ENCODE measurements at regions not wholly inside any gene's neighbourhood (a gene's known extent, or its start where the extent isn't known, plus 50 kb on each side); places are given as distances from the start of the nearest gene placed in this dataset.

DNA sequence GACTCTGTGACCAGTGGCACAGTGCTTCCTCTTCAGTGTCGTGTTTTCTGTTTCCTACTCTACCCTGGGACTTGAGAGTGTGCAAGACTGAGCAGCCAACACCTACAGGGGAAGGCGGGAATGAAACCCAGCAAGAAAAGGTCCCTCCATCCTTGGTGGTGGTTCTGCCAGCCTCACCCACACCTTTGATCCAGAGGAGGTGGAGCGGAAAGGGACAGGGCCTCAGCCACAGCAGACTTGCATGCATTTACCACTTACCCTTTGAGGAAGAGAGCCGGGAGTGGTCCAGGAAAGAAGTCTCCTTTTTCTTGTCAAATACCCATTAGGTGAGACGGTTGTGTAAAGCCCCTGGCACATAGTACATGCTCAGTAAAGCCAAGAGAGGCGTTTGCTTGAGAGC is 164.8 kb upstream of the ZNF536 start:
- no peak for TF ChIP-seq POLR2A (IDR thresholded peaks at IDR 0.05)
- TF ChIP-seq, protein P1, sequence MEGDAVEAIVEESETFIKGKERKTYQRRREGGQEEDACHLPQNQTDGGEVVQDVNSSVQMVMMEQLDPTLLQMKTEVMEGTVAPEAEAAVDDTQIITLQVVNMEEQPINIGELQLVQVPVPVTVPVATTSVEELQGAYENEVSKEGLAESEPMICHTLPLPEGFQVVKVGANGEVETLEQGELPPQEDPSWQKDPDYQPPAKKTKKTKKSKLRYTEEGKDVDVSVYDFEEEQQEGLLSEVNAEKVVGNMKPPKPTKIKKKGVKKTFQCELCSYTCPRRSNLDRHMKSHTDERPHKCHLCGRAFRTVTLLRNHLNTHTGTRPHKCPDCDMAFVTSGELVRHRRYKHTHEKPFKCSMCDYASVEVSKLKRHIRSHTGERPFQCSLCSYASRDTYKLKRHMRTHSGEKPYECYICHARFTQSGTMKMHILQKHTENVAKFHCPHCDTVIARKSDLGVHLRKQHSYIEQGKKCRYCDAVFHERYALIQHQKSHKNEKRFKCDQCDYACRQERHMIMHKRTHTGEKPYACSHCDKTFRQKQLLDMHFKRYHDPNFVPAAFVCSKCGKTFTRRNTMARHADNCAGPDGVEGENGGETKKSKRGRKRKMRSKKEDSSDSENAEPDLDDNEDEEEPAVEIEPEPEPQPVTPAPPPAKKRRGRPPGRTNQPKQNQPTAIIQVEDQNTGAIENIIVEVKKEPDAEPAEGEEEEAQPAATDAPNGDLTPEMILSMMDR (IDR thresholded peaks at IDR 0.05): no peak
- Histone ChIP-seq H3K27ac (no peak overlapping the region), H3K4me3 (no peak overlapping the region), H3K4me1 (no peaks in the 10 kb centered on the region), H3K9me3 (peaks cover 0 to 15% (median 0%) of the 10 kb centered on the region in 12 donors), H3K27me3 (peaks cover 0 to 7% (median 0%) of the 10 kb centered on the region in 9 donors), H3K36me3 (no peaks in the 10 kb centered on the region)
- intact Hi-C loops (cut with DNase I): no loop called here
- ATAC-seq (no peak), DNase-seq (no peak)
- WGBS, 4 donors: 67 to 71% (median 70%) methylated on average over 6 of the region's 6 CpGs

DNA sequence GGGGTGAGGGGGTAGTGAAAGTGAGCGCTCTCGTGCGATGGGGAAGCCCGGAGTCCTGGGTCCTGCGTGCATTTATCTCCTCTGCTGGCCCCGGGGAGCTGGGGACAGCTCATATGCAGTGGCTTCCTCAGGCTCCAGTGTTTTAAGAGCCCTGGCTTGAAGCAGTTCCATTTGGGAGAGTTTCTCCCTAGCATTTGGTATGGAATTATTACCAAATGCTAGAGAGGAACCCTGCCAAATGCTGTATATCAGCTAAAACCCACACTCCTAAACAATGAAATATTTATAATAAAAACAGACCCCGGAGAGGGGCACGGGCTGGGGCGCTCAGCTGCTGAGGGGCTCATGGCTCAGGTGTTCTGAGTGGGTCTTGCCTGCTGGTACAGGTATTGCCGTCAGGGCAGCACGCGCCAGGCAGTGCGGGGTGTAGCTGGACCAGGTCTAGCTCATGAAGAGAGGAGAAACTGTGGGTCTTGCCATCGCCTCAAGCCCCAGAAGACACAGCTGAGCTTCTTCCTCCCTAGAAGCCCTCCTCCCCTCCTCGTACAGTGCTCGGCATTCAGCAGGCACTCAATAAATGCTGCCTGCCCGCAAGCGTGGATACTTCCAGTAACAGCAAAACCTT is 163.6 kb upstream of the ZNF536 start:
- Histone ChIP-seq H3K27ac (no peak overlapping the region), H3K36me3 (no peaks in the 10 kb centered on the region), H3K4me1 (no peaks in the 10 kb centered on the region), H3K9me3 (peaks cover 0 to 15% (median 0%) of the 10 kb centered on the region in 12 donors), H3K27me3 (peaks cover 0 to 11% (median 0%) of the 10 kb centered on the region in 9 donors), H3K4me3 (no peak overlapping the region)
- ATAC-seq (no peak), DNase-seq (no peak)
- intact Hi-C loops (cut with DNase I): no loop called here
- TF ChIP-seq, protein P1 (IDR thresholded peaks at IDR 0.05): no peak
- no peak for TF ChIP-seq POLR2A (IDR thresholded peaks at IDR 0.05)
- 85 to 90% (median 88%) methylated on average over 14 to 18 of the region's 18 CpGs for WGBS, 4 donors

GRCh38 chr19:30209617-30210600 is 162.3 kb upstream of the ZNF536 start:
- no peak for DNase-seq
- no peak overlapping the region for H3K27ac ChIP-seq
- no peaks in the 10 kb centered on the region for H3K4me1 ChIP-seq
- 65 to 72% (median 67%) methylated on average over 15 to 19 of the region's 19 CpGs for WGBS, 4 donors
- no peak for ATAC-seq
- intact Hi-C loops (cut with DNase I): no loop called here
- no peak overlapping the region for H3K4me3 ChIP-seq
- H3K9me3 ChIP-seq: peaks cover 0 to 15% (median 0%) of the 10 kb centered on the region in 12 donors
- no peak for TF ChIP-seq POLR2A (IDR thresholded peaks at IDR 0.05)
- TF ChIP-seq, protein P1 (IDR thresholded peaks at IDR 0.05): no peak
- peaks cover 0 to 13% (median 4%) of the 10 kb centered on the region in 9 donors for H3K27me3 ChIP-seq
- no peaks in the 10 kb centered on the region for H3K36me3 ChIP-seq

DNA sequence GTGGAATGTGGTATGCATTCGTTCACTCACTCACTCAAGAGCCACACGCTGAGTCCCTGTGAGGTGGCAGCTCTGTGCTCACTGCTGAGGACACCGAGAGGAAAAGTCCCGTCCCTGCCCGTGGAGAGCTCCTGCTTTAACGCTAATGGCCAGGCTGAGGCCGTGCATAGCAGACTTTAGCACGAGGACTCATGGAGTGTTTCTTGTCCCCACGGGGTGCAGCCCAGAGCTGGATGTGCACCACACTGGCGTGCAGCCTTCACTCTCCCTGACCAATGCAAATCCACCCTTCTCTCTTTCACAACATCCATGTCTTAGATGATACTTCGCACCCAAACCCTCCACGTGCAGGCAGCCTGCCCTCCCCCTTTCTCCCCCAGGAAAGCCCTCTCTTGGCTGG is 159.6 kb upstream of the ZNF536 start:
- intact Hi-C loops (cut with DNase I): no loop called here
- no peak overlapping the region for H3K27ac ChIP-seq
- H3K4me3 ChIP-seq: no peak overlapping the region
- peaks cover 0 to 1% (median 0%) of the 10 kb centered on the region in 12 donors for H3K9me3 ChIP-seq
- peaks cover 0 to 17% (median 4%) of the 10 kb centered on the region in 9 donors for H3K27me3 ChIP-seq
- TF ChIP-seq, protein P1 (IDR thresholded peaks at IDR 0.05): no peak
- no peak for TF ChIP-seq POLR2A (IDR thresholded peaks at IDR 0.05)
- no peaks in the 10 kb centered on the region for H3K4me1 ChIP-seq
- no peaks in the 10 kb centered on the region for H3K36me3 ChIP-seq
- no peak for DNase-seq
- no peak for ATAC-seq
- WGBS, 4 donors: 73 to 80% (median 78%) methylated on average over 12 of the region's 12 CpGs

Data from heart left ventricle (tissue), 16 donors.